OCI-LY3 (cell line): ENCODE measurements at regions not wholly inside any gene's neighbourhood (a gene's known extent, or its start where the extent isn't known, plus 50 kb on each side); places are given as distances from the start of the nearest gene placed in this dataset.

Experiments
- H2AFZ ChIP-seq: fragments of 200-600, 300-600 bp; shearing (Covaris generic); 2 replicates; pipeline ENCODE4 v1.6.0; 2014; ENCODE audit warnings: antibody characterized with exemption, low read depth, low read length
- H3K27ac ChIP-seq: fragments of 200-600, 300-600 bp; sonication (generic); 2 replicates; pipeline ENCODE4 v1.5.1; 2014; ENCODE audit warnings: mild to moderate bottlenecking, low read length, moderate library complexity, mixed read lengths
- H3K27me3 ChIP-seq: fragments of 200-600, 300-600 bp; sonication (generic); 2 replicates; pipeline ENCODE4 v1.6.1; 2014; ENCODE audit warnings: low read depth, low read length, mixed read lengths
- H3K36me3 ChIP-seq: fragments of 200-600, 300-600 bp; sonication (generic); replicated peaks from 2 replicates; pipeline ENCODE3; 2014; ENCODE audit warnings: low read depth, low read length, mixed read lengths
- H3K4me1 ChIP-seq: fragments of 300-600, 200-600 bp; sonication (generic); 2 replicates; pipeline ENCODE4 v1.6.1; 2014; ENCODE audit warnings: low read length, mixed read lengths
- H3K4me2 ChIP-seq: fragments of 200-600, 300-600 bp; sonication (generic); 2 replicates; pipeline ENCODE4 v1.6.1; 2014; ENCODE audit warnings: low read length, mixed read lengths
- H3K4me3 ChIP-seq: fragments of 300-600, 200-600 bp; sonication (generic); 2 replicates; pipeline ENCODE4 v1.5.1; 2014; ENCODE audit warnings: antibody characterized with exemption, mild to moderate bottlenecking, low read length, moderate library complexity
- H3K79me2 ChIP-seq: fragments of 300-600, 200-600 bp; shearing (Covaris generic); 2 replicates; pipeline ENCODE4 v1.6.1; 2014; ENCODE audit warnings: mild to moderate bottlenecking, low read length, mixed read lengths
- H3K9ac ChIP-seq: fragments of 300-600, 200-600 bp; shearing (Covaris generic); 2 replicates; pipeline ENCODE4 v1.6.0; 2014; ENCODE audit warnings: mild to moderate bottlenecking, low read length, moderate library complexity
- H3K9me3 ChIP-seq: fragments of 200-600, 300-600 bp; shearing (Covaris generic); 2 replicates; pipeline ENCODE4 v1.6.1; 2014; ENCODE audit warnings: low read length, mixed read lengths; ENCODE audit not compliant: insufficient read depth
- H4K20me1 ChIP-seq: fragments of 200-600, 300-600 bp; sonication (generic); 2 replicates; pipeline ENCODE4 v1.6.1; 2016; ENCODE audit warnings: low read length, mixed read lengths; ENCODE audit not compliant: insufficient read depth
- EZH2phosphoT487 ChIP-seq: fragments of 200-600 bp; shearing (Covaris generic); IDR thresholded peaks from 2 replicates; pipeline ENCODE4 v1.6.1; 2018; ENCODE audit warnings: antibody characterized with exemption, mixed run types, low read depth
- TF ChIP-seq, protein P1 (sequence below): fragments of 200-600, 300-600 bp; sonication (generic); IDR thresholded peaks from 2 replicates; pipeline ENCODE4 v1.5.1; 2014; ENCODE audit warnings: antibody characterized with exemption, low read length, low read depth

GRCh38 chr10:26944261-26944882 lies 83.6 kb upstream of the ABI1 start:
- Histone ChIP-seq H3K4me3 (no peak overlapping the region), H2AFZ (no peak overlapping the region), H3K27ac (no peak overlapping the region), H3K27me3 (no peaks in the 10 kb centered on the region), H3K9ac (no peak overlapping the region), H3K9me3 (no peaks in the 10 kb centered on the region), H4K20me1 (no peaks in the 10 kb centered on the region), H3K79me2 (no peaks in the 10 kb centered on the region), H3K4me1 (no peaks in the 10 kb centered on the region), H3K36me3 (no peaks in the 10 kb centered on the region), H3K4me2 (no peak overlapping the region)
- TF ChIP-seq, protein P1, sequence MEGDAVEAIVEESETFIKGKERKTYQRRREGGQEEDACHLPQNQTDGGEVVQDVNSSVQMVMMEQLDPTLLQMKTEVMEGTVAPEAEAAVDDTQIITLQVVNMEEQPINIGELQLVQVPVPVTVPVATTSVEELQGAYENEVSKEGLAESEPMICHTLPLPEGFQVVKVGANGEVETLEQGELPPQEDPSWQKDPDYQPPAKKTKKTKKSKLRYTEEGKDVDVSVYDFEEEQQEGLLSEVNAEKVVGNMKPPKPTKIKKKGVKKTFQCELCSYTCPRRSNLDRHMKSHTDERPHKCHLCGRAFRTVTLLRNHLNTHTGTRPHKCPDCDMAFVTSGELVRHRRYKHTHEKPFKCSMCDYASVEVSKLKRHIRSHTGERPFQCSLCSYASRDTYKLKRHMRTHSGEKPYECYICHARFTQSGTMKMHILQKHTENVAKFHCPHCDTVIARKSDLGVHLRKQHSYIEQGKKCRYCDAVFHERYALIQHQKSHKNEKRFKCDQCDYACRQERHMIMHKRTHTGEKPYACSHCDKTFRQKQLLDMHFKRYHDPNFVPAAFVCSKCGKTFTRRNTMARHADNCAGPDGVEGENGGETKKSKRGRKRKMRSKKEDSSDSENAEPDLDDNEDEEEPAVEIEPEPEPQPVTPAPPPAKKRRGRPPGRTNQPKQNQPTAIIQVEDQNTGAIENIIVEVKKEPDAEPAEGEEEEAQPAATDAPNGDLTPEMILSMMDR = no peak
- no peak for TF ChIP-seq EZH2phosphoT487

GRCh38 chr10:26939962-26940354 lies 79.2 kb upstream of the ABI1 start:
- Histone ChIP-seq H3K4me2 (no peak overlapping the region), H4K20me1 (no peaks in the 10 kb centered on the region), H3K36me3 (no peaks in the 10 kb centered on the region), H3K27ac (no peak overlapping the region), H3K9ac (no peak overlapping the region), H3K79me2 (no peaks in the 10 kb centered on the region), H3K27me3 (no peaks in the 10 kb centered on the region), H3K4me1 (no peaks in the 10 kb centered on the region), H2AFZ (no peak overlapping the region), H3K4me3 (no peak overlapping the region), H3K9me3 (no peaks in the 10 kb centered on the region)
- no peak for TF ChIP-seq EZH2phosphoT487
- TF ChIP-seq, protein P1 = no peak

DNA sequence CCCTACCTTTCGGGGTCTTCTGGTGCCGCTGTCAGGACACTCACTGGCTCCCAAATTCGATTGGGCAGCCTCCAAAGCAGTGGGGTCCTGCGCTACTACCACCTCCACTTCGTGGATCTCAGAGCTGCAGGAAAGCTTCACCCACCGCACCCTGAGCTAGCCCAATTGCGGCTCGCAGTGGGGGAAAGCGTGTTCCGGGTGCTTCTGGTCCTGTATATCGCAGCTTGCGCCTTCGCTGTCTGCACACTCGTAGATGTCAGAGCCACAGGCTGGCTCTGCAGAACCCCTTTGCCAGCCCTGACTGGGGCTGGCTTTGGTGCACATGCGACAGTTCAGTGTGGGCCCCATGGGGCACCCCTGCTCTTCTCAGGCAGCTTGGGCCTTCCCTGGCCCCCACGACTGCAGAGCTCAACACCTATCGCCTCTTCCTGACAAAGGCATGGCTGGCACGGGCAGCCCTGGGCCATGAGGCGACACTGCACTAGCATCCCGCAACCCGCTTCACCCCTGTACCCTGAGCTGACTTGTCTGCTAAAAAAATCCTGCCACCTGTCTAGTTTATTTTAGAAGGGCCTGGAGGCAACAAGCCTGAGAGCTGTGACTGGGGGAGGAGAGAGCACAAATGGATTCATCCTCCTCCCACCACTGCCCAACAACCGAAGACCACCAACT lies 78.7 kb upstream of the ABI1 start:
- no peaks in the 10 kb centered on the region for H3K9me3 ChIP-seq
- no peak overlapping the region for H3K27ac ChIP-seq
- TF ChIP-seq EZH2phosphoT487 = no peak
- TF ChIP-seq, protein P1 = no peak
- no peaks in the 10 kb centered on the region for H3K36me3 ChIP-seq
- no peaks in the 10 kb centered on the region for H3K79me2 ChIP-seq
- no peak overlapping the region for H2AFZ ChIP-seq
- H4K20me1 ChIP-seq = no peaks in the 10 kb centered on the region
- no peaks in the 10 kb centered on the region for H3K4me1 ChIP-seq
- no peak overlapping the region for H3K9ac ChIP-seq
- H3K27me3 ChIP-seq = no peaks in the 10 kb centered on the region
- no peak overlapping the region for H3K4me2 ChIP-seq
- no peak overlapping the region for H3K4me3 ChIP-seq

DNA sequence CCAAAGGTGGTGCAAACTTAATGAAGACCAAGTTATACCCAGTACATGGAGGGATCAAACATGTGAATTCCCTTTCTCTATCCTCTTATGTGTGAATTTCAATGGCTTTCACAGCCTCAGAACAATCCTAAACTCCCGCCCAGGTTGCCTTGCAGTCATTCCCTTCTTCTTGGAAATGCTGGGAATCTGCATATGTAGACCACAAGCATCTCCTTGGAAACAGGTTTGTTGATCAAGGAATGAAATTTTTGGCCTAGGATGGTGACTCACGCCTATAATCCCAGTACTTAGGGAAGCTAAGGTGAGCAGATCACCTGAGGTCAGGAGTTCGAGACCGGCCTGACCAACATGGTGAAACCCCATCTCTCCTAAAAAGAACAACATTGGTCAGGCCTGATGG lies 77.8 kb upstream of the ABI1 start:
- Histone ChIP-seq H3K4me1 (no peaks in the 10 kb centered on the region), H3K9ac (no peak overlapping the region), H3K79me2 (no peaks in the 10 kb centered on the region), H3K4me3 (no peak overlapping the region), H3K4me2 (no peak overlapping the region), H3K27me3 (no peaks in the 10 kb centered on the region), H4K20me1 (no peaks in the 10 kb centered on the region), H3K36me3 (no peaks in the 10 kb centered on the region), H2AFZ (no peak overlapping the region), H3K9me3 (no peaks in the 10 kb centered on the region), H3K27ac (no peak overlapping the region)
- no peak for TF ChIP-seq EZH2phosphoT487
- TF ChIP-seq, protein P1 = no peak
